Uterus (tissue), 3 donors: ENCODE measurements at regions not wholly inside any gene's neighbourhood (a gene's known extent, or its start where the extent isn't known, plus 50 kb on each side); places are given as distances from the start of the nearest gene placed in this dataset.
A peak's percentile ranks its signal among the peaks of the same experiment; 100 is the strongest.

Experiments used
- DNase-seq, 2 donors: peaks; one replicate each; pipeline ENCODE4 v3.0.0-alpha.2; 2019 to 2020
- H3K27ac ChIP-seq, 2 donors: fragments of 200-600 bp; sonication (generic); 1 replicate in 1 of 2; 2 replicates in 1 of 2; pipeline ENCODE4 v1.5.1; 2016 to 2018
- H3K27me3 ChIP-seq, 2 donors: fragments of 200-600 bp; sonication (generic); one replicate each; pipeline ENCODE4 v1.5.1; 2018 to 2019; ENCODE audit warnings: control low read depth in 1 of 2
- H3K36me3 ChIP-seq, 2 donors: fragments of 200-600 bp; sonication (generic); one replicate each; pipeline ENCODE4 v1.5.1; 2019; ENCODE audit warnings: control low read depth in 1 of 2
- H3K4me1 ChIP-seq, 2 donors: fragments of 200-600 bp; sonication (generic); one replicate each; pipeline ENCODE4 v1.5.1; 2018 to 2019; ENCODE audit warnings: control low read depth in 1 of 2
- H3K4me3 ChIP-seq, 2 donors: fragments of 200-600 bp; sonication (generic); 1 replicate in 1 of 2; 2 replicates in 1 of 2; pipeline ENCODE4 v1.5.1; 2018 to 2019; ENCODE audit warnings: mild to moderate bottlenecking in 1 of 2
- H3K9me3 ChIP-seq, 2 donors: fragments of 200-600 bp; sonication (generic); one replicate each; pipeline ENCODE4 v1.5.1; 2019; ENCODE audit warnings: control low read depth in 1 of 2
- CTCF ChIP-seq, 4 experiments: fragments of 200-600 bp in 2 of 4; fragments of 450-650 bp in 2 of 4; sonication (generic) in 2 of 4; IDR thresholded peaks; one replicate each; pipeline ENCODE4 v1.5.1; 2016 to 2019; ENCODE audit warnings: antibody characterized with exemption in 4 of 4, mild to moderate bottlenecking in 2 of 4, moderate library complexity in 1 of 4
- POLR2A ChIP-seq, 2 donors: fragments of 450-650 bp; IDR thresholded peaks; one replicate each; pipeline ENCODE4 v1.6.1; 2016; ENCODE audit warnings: antibody characterized with exemption in 2 of 2, mild to moderate bottlenecking in 1 of 2, moderate library complexity in 1 of 2
- intact Hi-C: fragments of 100-400 bp; cut with DNase I; formaldehyde crosslinking; loops from one replicate; pipeline ENCODE4 v1.15.1; 2023; ENCODE audit warnings: low total_unique reads
- donor health status: DM: yes; HTN: yes; CAD: no.

GRCh38 chr1:182120411-182121258, 59.1 kb upstream of the ZNF648 start:
- peak; percentile 70 to 71 for DNase-seq
- intact Hi-C loops = no loop called here
- H3K4me3 ChIP-seq = no peak overlapping the region
- H3K36me3 ChIP-seq = no peaks in the 10 kb centered on the region
- H3K27ac ChIP-seq = peak overlapping the region; percentile 74
- H3K27me3 ChIP-seq = no peaks in the 10 kb centered on the region
- no peaks in the 10 kb centered on the region for H3K9me3 ChIP-seq
- no peak for TF ChIP-seq POLR2A (IDR thresholded peaks at IDR 0.05)
- TF ChIP-seq CTCF (IDR thresholded peaks at IDR 0.05) = no peak
- H3K4me1 ChIP-seq = no peaks in the 10 kb centered on the region

GRCh38 chr1:182119631-182120030, 58.1 kb upstream of the ZNF648 start:
- H3K36me3 ChIP-seq = no peaks in the 10 kb centered on the region
- no peaks in the 10 kb centered on the region for H3K27me3 ChIP-seq
- H3K9me3 ChIP-seq = no peaks in the 10 kb centered on the region
- no peak for DNase-seq
- intact Hi-C loops = no loop called here
- peak overlapping the region; percentile 74 for H3K27ac ChIP-seq
- H3K4me3 ChIP-seq = no peak overlapping the region
- TF ChIP-seq POLR2A (IDR thresholded peaks at IDR 0.05) (no peak), CTCF (IDR thresholded peaks at IDR 0.05) (no peak)
- no peaks in the 10 kb centered on the region for H3K4me1 ChIP-seq

GRCh38 chr1:182118851-182119250, 57.3 kb upstream of the ZNF648 start:
- Histone ChIP-seq H3K27me3 (no peaks in the 10 kb centered on the region), H3K9me3 (no peaks in the 10 kb centered on the region), H3K4me3 (no peak overlapping the region), H3K27ac (peak overlapping the region in 1 of 2 donors; percentile 74), H3K4me1 (no peaks in the 10 kb centered on the region), H3K36me3 (no peaks in the 10 kb centered on the region)
- DNase-seq = no peak
- TF ChIP-seq CTCF (IDR thresholded peaks at IDR 0.05) (no peak), POLR2A (IDR thresholded peaks at IDR 0.05) (no peak)
- intact Hi-C loops = no loop called here

- no peak for DNase-seq
- H3K4me3 ChIP-seq = no peak overlapping the region
- no peaks in the 10 kb centered on the region for H3K4me1 ChIP-seq
- intact Hi-C loops = no loop called here
- TF ChIP-seq CTCF (IDR thresholded peaks at IDR 0.05) (no peak), POLR2A (IDR thresholded peaks at IDR 0.05) (no peak)
- H3K9me3 ChIP-seq = no peaks in the 10 kb centered on the region
- H3K27me3 ChIP-seq = no peaks in the 10 kb centered on the region
- H3K27ac ChIP-seq = no peak overlapping the region
- H3K36me3 ChIP-seq = no peaks in the 10 kb centered on the region
These were observed 53.1 kb upstream of the ZNF648 start for GRCh38 chr1:182114627-182115023.

- DNase-seq = peak in 1 of 2 donors; percentile 21
- no peaks in the 10 kb centered on the region for H3K9me3 ChIP-seq
- no peak overlapping the region for H3K4me3 ChIP-seq
- H3K36me3 ChIP-seq = no peaks in the 10 kb centered on the region
- H3K27ac ChIP-seq = no peak overlapping the region
- intact Hi-C loops = no loop called here
- no peaks in the 10 kb centered on the region for H3K27me3 ChIP-seq
- no peak for TF ChIP-seq CTCF (IDR thresholded peaks at IDR 0.05)
- TF ChIP-seq POLR2A (IDR thresholded peaks at IDR 0.05) = no peak
- H3K4me1 ChIP-seq = no peaks in the 10 kb centered on the region
These were observed 52.5 kb upstream of the ZNF648 start for GRCh38 chr1:182113879-182114626.
